ENCODE measurements at regions not wholly inside any gene's neighbourhood (a gene's known extent, or its start where the extent isn't known, plus 50 kb on each side); places are given as distances from the start of the nearest gene placed in this dataset.

DNA sequence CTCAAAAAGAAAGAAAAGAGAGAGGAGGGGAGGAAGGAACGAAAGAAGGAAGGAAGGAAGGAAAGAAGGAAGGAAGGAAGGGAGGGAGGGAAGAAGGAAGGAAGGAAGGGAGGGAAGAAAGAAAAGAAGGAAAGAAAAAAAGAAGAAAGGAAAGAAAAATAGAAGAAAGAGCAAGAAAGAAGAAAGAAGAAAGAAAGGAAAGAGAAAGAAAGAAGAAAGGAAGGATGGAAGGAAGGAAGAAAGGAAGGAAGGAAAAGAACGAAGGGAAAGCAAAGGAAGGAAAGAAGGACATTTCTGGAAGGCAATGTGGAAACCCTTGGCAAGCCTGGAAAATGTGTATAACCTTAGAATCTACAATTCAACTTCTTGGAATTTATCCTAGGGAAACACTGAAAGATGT is 150.4 kb upstream of the LHX1 start:
- 67 to 90% methylated on average over 2 of the region's 2 CpGs for WGBS, 2 donors
- DNase-seq (ENCODE audit: low spot score in 2 of 2), result no peak
- intact Hi-C loops (cut with DNase I; ENCODE audit: low total_unique reads), result no loop called here

DNA sequence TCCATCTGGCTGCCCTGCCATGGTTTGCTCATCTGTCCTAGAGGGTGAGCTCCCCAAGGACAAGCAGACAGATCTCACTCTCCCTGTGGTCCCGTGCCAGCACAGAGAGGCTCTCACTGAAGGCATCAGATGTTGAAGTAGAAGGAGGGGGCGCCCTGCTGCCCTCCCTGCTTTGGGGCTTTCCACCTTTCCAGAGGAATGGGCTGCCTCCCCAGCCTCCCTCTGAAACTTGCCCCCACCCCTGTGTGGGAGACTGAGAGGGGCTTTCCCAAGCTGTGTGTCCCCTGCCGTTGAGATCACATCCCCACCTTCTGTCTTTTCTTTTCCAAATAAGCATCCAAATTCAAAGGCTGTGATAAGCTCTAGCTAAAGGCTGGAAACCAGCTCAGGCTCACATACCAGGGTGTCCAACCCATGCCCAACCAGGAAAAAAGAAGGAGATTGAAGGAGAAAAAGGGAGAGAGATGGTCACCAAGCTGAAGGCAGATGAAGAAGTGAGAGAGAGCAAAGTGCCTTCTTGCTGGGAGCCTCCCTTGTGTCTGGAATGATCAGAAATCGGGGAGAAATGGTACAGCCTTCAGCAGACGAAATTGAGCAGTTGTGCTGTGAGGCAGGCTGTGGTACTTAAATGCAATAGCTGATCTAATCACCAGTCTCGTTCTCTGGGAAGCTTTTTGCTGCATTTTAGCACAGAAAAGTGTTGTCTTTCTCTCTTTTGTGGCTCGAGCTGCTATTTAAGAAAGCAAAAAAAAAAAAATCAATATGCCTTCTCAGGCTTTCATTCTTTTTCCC is 145.9 kb upstream of the LHX1 start:
- 26 to 37% methylated on average over 7 of the region's 7 CpGs for WGBS, 2 donors
- TF ChIP-seq, protein P1, sequence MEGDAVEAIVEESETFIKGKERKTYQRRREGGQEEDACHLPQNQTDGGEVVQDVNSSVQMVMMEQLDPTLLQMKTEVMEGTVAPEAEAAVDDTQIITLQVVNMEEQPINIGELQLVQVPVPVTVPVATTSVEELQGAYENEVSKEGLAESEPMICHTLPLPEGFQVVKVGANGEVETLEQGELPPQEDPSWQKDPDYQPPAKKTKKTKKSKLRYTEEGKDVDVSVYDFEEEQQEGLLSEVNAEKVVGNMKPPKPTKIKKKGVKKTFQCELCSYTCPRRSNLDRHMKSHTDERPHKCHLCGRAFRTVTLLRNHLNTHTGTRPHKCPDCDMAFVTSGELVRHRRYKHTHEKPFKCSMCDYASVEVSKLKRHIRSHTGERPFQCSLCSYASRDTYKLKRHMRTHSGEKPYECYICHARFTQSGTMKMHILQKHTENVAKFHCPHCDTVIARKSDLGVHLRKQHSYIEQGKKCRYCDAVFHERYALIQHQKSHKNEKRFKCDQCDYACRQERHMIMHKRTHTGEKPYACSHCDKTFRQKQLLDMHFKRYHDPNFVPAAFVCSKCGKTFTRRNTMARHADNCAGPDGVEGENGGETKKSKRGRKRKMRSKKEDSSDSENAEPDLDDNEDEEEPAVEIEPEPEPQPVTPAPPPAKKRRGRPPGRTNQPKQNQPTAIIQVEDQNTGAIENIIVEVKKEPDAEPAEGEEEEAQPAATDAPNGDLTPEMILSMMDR (IDR thresholded peaks at IDR 0.05), result no peak
- no peak for TF ChIP-seq POLR2A (IDR thresholded peaks at IDR 0.05)
- H3K4me3 ChIP-seq (ENCODE audit: low read depth, poor library complexity, severe bottlenecking), result no peak overlapping the region
- DNase-seq (ENCODE audit: low spot score in 2 of 2), result peak in 1 of 2 donors; percentile 53
- intact Hi-C loops (cut with DNase I; ENCODE audit: low total_unique reads), result no loop called here

More for the DNA sequence above, 150.4 kb upstream of the LHX1 start:
- no peak overlapping the region for H3K4me3 ChIP-seq (ENCODE audit: low read depth, poor library complexity, severe bottlenecking)
- no peak for TF ChIP-seq POLR2A (IDR thresholded peaks at IDR 0.05)
- TF ChIP-seq, protein P1 (IDR thresholded peaks at IDR 0.05), result no peak

DNA sequence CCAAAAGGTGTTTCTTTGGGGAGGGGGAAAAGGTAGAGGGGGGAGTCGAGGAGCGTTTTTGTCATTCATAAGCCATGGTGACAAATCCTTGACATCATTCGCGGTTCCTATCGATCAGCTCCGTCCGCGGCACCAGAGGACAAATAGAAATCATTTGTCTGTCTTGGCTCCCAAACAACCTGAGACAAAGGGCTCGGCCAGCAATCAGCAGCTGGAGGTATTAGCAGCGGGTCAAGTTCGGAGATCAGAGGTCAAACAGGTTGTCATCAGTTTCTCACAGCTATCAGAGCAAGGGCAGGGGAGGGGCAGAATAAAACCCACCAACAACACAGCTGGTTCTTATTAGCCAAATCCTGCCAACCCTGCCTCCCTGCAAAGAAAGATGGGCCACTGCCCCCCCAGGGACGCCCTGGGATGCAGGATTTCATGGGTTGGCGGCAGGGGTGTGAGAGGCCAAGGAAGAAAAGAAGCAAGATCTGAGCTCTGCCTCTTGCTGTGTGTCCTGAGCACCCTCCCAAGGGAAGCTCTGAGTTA is 145.3 kb upstream of the LHX1 start:
- WGBS, 2 donors, result 35 to 36% methylated on average over 13 of the region's 13 CpGs
- H3K4me3 ChIP-seq (ENCODE audit: low read depth, poor library complexity, severe bottlenecking), result no peak overlapping the region
- no peak for TF ChIP-seq POLR2A (IDR thresholded peaks at IDR 0.05)
- TF ChIP-seq, protein P1 (IDR thresholded peaks at IDR 0.05), result no peak
- intact Hi-C loops (cut with DNase I; ENCODE audit: low total_unique reads), result no loop called here
- peak in 1 of 2 donors; percentile 58 for DNase-seq (ENCODE audit: low spot score in 2 of 2)

DNA sequence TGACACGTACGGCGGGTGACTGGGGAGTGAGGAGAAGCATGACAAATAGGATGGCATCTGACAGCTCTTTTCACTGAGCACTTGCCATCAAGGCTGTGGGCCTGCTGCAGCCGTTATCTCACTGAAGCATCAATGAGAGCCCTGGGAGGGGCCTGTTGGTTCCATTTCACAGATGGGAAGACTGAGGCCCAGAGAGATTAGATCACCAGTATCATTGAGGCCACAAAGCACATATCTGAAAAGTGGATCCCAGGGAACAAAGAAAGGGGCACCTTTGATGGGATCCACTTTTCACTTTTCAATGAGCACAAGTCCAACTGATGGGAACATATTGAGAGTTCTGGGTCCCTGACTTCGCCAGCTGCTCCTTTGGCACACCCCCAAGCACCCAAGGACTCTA is 144.4 kb upstream of the LHX1 start:
- peak in 1 of 2 donors; percentile 56 for DNase-seq (ENCODE audit: low spot score in 2 of 2)
- intact Hi-C loops (cut with DNase I; ENCODE audit: low total_unique reads), result no loop called here
- H3K4me3 ChIP-seq (ENCODE audit: low read depth, poor library complexity, severe bottlenecking), result no peak overlapping the region
- 77 to 88% methylated on average over 5 of the region's 5 CpGs for WGBS, 2 donors
- TF ChIP-seq, protein P1 (IDR thresholded peaks at IDR 0.05), result no peak
- no peak for TF ChIP-seq POLR2A (IDR thresholded peaks at IDR 0.05)

DNA sequence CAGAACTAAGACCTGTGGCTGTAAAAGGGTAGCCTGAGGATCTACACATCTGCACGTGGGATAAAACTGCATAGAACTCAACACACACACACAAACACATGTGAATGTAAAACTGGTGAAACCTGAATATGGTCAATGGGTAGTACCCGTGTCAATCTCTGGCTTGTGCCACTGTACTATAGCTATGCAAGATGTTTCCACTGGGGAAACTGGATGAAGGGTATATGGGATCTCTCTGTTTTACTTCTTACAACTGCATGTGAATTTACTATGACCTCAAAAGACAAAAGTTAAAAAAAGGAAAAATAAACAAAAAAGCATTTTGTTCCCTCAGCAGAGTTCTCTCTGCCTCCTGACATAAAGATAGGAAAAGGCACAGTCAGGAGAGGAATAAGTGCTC is 143.3 kb upstream of the LHX1 start:
- no peak overlapping the region for H3K4me3 ChIP-seq (ENCODE audit: low read depth, poor library complexity, severe bottlenecking)
- WGBS, 2 donors, result 56 to 66% methylated on average over 2 of the region's 2 CpGs
- TF ChIP-seq, protein P1 (IDR thresholded peaks at IDR 0.05), result no peak
- TF ChIP-seq POLR2A (IDR thresholded peaks at IDR 0.05), result no peak
- no peak for DNase-seq (ENCODE audit: low spot score in 2 of 2)
- intact Hi-C loops (cut with DNase I; ENCODE audit: low total_unique reads), result no loop called here
